HuH-7 (cell line): ENCODE measurements at regions not wholly inside any gene's neighbourhood (a gene's known extent, or its start where the extent isn't known, plus 50 kb on each side); places are given as distances from the start of the nearest gene placed in this dataset.
"Not testable (repeated sequence)": the region's sequence is repeated elsewhere in the genome, so short reads cannot be mapped to it uniquely, and the experiment has no call there.

Source experiments
- DNase-seq: peaks from one replicate; pipeline ENCODE4 v3.0.0; 2011; ENCODE audit warnings: low spot score

- DNase-seq: not testable (repeated sequence)
Observed at GRCh38 chr1:30458730-30459485, 264.5 kb downstream of the MATN1 start.

GRCh38 chr1:30452925-30453324, 270.5 kb downstream of the MATN1 start:
- no peak for DNase-seq

GRCh38 chr1:30452170-30452569, 271.2 kb downstream of the MATN1 start:
- no peak for DNase-seq

GRCh38 chr1:30451532-30452125, 271.8 kb downstream of the MATN1 start:
- DNase-seq: no peak

- no peak for DNase-seq
Observed at GRCh38 chr1:30450818-30451233, 272.6 kb downstream of the MATN1 start.

- no peak for DNase-seq
Observed at GRCh38 chr1:30450148-30450817, 273.1 kb downstream of the MATN1 start.

GRCh38 chr1:30449428-30450147, 273.8 kb downstream of the MATN1 start:
- DNase-seq: no peak

- no peak for DNase-seq
Observed at GRCh38 chr1:30449003-30449402, 274.4 kb downstream of the MATN1 start.

GRCh38 chr1:30447701-30448100, 275.7 kb downstream of the MATN1 start:
- DNase-seq: no peak

GRCh38 chr1:30447080-30447479, 276.3 kb downstream of the MATN1 start:
- no peak for DNase-seq

GRCh38 chr1:30446508-30446907, 276.9 kb downstream of the MATN1 start:
- DNase-seq: no peak

GRCh38 chr1:30446095-30446494, 277.3 kb downstream of the MATN1 start:
- no peak for DNase-seq

GRCh38 chr1:30445449-30445848, 277.9 kb downstream of the MATN1 start:
- no peak for DNase-seq

GRCh38 chr1:30444850-30445249, 278.5 kb downstream of the MATN1 start:
- DNase-seq: no peak

- no peak for DNase-seq
Observed at GRCh38 chr1:30444401-30444800, 279.0 kb downstream of the MATN1 start.

GRCh38 chr1:30438274-30438673, 285.1 kb downstream of the MATN1 start:
- not testable (repeated sequence) for DNase-seq

- DNase-seq: no peak
Observed at GRCh38 chr1:30437059-30437576, 286.3 kb downstream of the MATN1 start.

- no peak for DNase-seq
Observed at GRCh38 chr1:30427545-30427944, 295.8 kb downstream of the MATN1 start.

GRCh38 chr1:30425046-30425445, 298.3 kb downstream of the MATN1 start:
- no peak for DNase-seq

GRCh38 chr1:30423570-30423969, 299.8 kb downstream of the MATN1 start:
- no peak for DNase-seq

- no peak for DNase-seq
Observed at GRCh38 chr1:30422251-30422650, 301.1 kb downstream of the MATN1 start.

- DNase-seq: no peak
Observed at GRCh38 chr1:30420519-30421050, 302.8 kb downstream of the MATN1 start.
